ENCODE measurements at regions not wholly inside any gene's neighbourhood (a gene's known extent, or its start where the extent isn't known, plus 50 kb on each side); places are given as distances from the start of the nearest gene placed in this dataset.

DNA sequence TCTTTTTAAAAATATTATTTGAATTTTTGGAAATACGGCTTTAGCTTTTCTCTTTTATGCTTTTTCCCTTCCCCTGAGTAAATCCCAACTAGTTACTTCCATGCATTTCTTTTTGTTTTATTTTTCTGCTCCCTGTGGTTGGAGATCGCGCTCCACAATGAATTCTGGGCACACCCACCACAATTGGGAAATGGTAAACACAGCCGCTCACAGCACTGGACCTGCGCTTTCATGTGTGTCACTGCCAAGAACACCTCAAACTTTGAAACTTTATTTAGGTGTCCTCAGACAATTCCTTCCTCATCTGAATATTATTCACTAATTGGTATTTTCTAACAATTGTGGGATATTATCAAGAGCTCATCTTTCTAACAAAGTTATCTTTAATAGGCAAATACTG lies 82.8 kb upstream of the TMEM18 start:
- no peak for DNase-seq (ENCODE audit: low spot score)

DNA sequence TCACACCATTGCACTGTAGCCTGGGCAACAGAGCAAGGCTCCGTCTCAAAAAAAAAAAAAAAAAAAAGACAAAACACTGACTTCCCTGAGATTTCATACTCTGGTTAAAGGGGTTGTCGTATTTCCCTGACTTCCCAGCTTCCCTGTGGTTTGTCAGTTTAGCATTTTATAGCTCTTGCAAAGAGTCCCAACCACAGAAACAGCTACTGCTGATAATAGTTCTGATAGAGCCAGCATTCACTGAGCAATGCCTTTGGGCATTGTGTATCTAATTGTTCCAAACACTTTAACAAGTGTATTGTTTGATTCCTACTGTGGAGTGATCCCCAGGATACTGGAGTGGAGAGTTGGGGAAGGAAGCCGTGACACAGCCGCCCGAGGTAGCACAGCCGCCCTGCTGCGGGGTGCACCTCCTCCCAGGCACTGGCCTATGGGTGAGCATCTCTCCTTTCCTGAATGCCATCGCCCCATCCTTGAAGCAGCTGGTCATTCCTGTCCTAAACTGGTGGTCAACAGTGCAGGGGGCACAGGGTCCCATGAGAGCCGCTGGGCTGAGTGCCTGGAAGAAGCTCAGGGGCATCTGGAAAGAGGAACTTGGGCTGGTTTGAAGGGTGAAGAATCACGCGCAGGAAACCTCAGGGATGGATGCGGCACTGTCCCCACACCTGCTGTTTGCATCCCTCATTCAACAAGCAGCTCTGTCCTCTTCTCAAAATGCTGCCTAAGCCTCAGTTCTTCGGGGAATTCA lies 81.0 kb upstream of the TMEM18 start:
- no peak for DNase-seq (ENCODE audit: low spot score)

DNA sequence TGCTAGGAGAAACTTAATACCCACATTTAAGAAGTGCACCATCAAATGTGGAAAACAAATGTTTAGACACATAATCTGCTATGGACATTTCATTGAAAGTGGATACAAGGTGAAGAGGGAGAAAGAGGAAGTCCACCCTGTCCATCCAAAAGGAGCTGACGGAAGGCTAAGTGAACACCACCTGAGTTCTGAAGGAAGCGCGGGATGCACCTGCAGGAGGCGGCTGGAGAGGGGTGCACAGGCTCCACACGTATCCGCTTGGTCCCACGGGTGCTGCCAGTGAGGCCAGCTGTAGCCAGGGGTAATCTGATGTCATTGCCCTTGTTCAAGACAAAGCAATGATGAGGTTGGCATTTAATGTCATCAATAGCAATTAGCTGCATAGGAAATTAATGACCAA lies 75.9 kb upstream of the TMEM18 start:
- no peak for DNase-seq (ENCODE audit: low spot score)

DNA sequence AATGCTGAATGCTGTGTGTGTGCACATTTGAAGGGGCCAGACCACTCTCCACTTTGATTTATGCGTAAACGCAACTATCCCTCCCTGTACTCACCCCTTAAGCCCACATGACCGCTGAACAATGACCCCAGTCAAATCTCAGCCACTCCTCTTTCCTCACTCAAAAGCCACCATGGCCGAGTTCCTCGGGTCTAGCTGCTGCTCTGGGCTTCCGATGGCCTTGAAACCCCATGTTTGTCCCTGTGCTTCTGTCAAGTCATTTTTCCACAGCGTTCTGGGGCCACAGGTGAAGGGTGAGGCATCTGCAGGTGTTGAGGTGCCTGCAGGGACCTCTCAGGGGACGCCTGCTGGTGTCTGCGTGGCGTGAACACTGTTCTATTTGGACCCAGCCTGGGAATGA lies 74.3 kb upstream of the TMEM18 start:
- DNase-seq (ENCODE audit: low spot score): no peak

DNA sequence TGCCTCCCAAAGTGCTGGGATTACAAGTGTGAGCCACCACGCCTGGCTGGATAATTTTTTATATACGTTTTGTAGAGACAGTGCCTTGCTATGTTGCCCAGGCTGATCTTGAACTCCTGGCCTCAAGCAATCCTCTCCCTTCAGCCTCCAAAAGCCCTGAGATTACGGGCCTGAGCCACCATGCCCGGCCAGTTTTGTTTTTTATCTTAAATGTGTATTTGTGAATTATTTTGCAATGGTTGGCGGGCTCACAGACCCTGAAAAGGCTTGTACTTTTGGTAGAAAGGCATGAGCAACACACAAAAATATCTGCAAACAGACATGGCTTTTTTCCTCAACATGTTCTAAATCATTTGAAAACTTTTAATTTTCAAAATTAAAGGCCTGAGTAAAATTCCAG lies 73.4 kb upstream of the TMEM18 start:
- no peak for DNase-seq (ENCODE audit: low spot score)

DNA sequence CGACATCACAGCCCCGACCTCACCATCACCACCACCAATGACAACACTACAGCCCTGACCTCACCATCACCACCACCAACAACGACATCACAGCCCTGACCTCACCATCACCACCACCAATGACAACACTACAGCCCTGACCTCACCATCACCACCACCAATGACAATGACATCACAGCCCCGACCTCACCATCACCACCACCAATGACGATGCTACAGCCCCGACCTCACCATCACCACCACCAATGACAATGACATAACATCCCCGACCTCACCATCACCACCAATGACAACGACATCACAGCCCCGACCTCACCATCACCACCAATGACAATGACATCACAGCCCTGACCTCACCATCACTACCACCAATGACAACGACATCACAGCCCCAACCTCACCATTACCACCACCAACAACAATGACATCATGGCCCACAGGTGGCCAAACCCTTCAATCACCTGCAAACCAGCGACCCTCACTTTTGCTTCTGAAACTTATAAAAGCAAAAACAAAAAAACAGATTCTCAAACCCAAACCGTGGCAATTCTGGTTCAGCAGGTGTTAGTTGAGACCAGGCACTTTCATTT lies 70.7 kb upstream of the TMEM18 start:
- DNase-seq (ENCODE audit: low spot score): no peak

DNA sequence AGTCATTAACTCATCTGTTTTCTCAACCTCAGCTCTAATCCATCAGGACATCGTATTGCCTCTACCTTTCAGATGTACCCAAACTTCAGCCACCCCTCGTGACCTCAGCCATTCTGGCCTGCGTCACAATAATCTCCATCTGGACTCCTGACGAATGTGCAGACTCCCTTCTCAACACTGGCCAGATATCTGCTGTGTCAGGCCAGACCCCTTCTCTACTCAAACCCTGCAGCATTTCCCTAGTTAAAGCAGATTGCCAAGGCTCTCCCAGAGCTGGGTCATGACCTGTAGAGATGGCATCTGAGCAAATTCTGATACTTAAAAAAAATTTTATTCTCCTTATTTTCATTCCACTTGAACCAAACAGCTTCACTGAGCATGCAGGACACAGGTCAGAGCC lies 69.5 kb upstream of the TMEM18 start:
- no peak for DNase-seq (ENCODE audit: low spot score)

DNA sequence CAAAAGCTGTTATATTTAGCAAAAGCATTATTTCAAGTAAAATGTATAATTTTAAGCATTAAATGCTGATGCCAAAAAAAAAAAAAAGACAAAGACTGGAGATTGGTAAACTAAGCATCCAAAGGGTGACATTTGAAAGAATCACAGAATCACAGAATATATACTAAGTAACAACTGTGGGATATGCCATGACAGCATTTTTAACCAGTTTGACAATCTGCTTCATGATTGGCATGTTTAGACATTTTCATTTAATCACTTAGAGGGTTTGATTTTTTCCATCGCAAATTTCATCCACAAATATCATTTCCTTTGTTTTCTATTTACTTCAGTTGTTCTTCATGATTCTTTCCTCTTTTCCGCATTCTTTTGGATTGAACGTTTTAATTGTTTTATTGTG lies 66.9 kb upstream of the TMEM18 start:
- DNase-seq (ENCODE audit: low spot score): no peak

DNA sequence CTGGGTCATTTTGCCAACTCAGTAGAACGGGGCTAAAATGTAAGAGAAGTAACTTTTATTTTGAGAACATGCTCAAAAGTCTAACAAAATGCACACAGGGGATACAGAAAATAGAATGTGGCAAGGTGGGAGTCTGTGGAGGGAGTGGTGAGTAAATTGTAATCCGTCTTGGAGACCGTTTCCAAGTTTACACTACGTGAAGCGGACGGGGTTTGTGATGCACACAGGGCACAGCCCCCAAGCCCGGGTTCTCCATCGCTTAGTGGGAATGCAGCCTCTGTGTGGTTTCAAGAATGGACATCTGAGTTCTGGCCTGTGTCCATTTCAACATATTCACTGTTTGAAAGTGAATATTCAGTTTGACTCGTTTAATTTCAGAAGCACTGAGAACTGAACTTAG lies 65.0 kb upstream of the TMEM18 start:
- no peak for DNase-seq (ENCODE audit: low spot score)

DNA sequence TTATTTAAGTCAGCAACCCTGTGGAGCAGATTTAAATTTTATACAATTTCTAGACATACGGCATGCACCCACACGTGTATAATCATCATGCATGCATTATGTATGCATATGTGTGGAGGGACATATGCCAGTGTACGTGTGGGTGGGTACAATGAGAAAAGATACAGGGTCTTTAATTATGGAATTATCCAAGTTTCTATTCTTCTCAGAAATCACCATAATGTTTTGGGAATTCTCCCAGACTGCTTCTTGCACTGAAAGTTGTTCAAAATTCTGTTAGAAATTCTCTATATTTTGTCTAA lies 63.9 kb upstream of the TMEM18 start:
- DNase-seq (ENCODE audit: low spot score): no peak

DNA sequence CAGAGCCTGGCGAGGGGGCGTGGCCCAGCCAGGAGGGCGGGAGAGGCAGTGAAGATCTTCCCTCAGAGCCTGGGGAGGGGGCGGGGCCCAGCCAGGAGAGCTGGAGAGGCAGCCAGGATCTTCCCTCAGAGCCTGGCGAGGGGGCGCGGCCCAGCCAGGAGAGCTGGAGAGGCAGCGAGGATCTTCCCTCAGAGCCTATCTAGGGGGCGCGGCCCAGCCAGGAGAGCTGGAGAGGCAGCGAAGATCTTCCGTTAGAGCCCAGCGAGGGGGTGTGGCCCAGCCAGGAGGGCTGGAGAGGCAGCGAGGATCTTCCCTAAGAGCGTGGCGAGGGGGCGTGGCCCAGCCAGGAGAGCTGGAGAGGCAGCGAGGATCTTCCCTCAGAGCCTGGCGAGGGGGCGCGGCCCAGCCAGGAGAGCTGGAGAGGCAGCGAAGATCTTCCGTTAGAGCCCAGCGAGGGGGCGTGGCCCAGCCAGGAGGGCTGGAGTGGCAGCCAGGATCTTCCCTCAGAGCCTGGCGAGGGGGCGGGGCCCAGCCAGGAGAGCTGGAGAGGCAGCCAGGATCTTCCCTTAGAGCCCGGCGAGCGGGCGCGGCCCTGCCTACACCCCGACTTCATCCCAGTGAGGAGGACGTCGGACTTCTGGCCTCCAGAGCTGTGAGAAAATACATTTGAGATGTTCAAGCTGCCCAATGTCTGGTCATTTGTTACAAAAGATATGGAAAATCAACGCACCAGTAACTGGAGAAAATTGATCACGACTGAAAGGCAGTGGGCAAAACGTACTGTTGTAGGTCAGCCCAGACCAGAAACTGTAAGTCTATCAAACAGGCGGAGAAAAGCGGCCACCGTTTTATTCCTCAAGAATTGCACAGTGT lies 63.4 kb upstream of the TMEM18 start:
- DNase-seq (ENCODE audit: low spot score): peak; percentile 71

DNA sequence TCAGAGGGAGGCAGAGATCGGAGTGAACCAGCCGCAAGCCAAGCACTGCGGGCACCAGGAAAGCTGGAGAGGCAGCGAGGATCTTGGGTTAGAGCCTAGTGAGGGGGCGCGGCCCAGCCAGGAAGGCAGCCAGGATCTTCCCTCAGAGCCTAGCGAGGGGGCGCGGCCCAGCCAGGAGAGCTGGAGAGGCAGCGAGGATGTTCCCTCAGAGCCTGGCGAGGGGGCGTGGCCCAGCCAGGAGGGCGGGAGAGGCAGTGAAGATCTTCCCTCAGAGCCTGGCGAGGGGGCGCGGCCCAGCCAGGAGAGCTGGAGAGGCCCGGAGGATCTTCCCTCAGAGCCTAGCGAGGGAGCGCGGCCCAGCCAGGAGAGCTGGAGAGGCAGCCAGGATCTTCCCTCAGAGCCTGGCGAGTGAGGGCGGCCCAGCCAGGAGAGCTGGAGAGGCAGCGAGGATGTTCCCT lies 62.7 kb upstream of the TMEM18 start:
- peak; percentile 55 for DNase-seq (ENCODE audit: low spot score)

DNA sequence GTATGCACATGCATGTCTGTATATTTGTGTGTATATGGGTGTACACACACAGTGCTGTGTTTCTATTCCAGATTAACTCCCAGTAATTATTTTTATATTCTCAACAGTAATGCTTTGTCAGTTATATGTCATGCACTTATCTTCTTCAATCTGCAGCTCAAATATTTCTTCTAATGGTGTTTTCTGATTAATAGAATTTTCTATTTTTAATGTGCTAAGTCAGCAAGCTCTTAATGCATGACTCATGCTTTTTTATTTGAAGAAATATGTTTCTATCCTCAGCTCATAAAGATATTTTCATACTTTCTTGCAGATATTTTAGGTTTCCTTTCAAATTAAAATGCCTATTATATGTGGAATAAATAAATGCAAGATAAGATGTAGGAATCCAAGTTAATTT lies 59.7 kb upstream of the TMEM18 start:
- no peak for DNase-seq (ENCODE audit: low spot score)

DNA sequence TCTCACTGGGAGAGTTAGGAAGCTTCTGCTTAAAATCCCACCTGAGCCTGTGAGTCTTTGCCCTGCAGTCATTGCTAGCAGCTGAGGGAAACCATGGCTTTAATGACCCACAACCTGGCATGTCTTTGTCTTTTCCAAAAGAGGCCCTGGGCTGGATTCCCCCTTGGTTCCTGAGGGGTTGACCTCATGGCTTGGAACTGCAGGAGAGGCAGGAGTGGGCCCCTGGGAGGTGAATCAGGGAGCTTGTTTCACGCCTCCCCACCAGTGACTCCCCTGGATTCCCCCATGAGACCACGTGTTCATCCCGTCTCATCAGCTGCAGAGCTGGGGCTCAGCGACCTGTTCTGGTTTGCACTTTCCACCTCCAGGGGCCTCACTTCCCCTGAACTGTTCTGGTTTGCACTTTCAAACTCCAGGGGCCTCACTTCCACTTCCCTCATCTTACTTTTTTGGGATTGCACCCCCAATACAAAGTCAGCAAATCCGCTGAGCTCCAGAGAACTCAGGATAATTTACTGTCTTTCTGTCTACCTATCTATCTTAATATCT lies 58.5 kb upstream of the TMEM18 start:
- DNase-seq (ENCODE audit: low spot score): no peak

DNA sequence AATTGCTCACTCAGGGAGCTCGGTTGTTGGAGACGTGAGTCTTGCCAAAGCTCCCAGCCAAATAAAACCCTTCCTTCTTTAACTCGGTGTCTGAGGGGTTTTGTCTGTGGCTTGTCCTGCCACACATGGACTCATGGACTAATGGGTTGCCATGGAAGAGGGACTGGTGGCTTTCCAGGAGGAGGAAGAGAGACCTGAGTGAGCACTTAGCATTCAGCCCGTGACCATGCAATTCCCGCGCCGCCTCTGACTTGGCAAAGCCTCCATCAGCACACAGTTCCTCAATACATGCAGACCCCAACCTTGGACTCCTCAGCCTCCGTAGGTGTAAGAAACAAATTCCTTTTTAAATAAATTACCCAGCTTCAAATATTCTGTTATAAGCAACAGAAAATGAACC lies 57.3 kb upstream of the TMEM18 start:
- no peak for DNase-seq (ENCODE audit: low spot score)

DNA sequence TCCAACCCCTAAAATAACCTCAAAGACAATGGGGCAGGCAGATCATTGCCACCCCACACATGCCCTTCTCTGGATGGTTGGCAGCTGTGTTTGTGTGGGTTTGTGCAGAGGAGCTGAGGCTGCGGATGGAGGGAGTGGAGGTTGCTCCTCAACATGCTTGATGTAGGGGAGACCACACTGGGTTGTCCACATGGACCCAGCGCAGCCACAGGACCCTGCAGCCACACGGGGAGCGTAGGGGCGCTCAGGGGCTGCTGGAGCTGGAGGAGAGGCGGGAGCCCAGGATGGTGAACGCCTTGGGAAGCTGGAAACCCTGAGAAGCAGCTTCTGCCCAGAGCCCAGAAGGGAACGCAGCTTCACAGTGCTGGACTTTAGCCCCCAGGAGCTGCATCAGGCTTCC lies 56.3 kb upstream of the TMEM18 start:
- no peak for DNase-seq (ENCODE audit: low spot score)

DNA sequence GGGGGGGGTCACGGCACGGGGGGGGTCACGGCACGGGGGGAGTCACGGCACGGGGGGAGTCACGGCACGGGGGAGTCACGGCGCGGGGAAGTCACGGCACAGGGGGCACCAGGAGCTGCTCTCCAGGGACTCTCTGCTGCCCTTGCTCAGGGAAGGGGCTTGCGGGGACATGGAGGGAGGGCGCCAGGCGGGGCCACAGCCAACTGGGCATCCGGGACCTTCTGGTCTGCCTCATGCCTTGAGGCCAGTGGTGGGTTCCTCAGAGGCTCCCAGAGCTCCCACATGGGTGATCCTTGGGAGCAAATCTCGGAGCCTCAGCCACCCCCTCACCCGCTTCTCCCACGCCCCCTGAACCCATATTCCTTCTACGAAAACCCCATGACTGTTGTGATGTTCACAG lies 55.8 kb upstream of the TMEM18 start:
- no peak for DNase-seq (ENCODE audit: low spot score)

DNA sequence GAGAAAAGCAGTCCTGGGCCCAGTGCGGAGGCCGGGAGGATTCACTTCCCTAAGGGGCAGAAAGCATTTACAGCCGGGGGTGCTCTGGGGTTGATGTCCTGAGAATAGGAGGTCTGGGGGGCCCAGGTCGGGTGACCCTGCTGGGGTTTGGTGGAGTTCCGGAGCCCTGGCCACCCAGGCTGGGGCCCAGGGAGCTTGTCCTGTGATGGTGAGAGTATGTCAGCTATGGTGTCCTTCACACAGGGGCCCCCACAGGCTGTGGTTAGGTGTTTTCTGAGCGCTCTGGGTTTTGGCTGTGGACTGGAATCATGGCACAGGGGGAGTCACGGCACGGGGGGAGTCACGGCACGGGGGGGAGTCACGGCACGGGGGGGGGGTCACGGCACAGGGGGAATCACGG lies 54.5 kb upstream of the TMEM18 start:
- DNase-seq (ENCODE audit: low spot score): no peak

DNA sequence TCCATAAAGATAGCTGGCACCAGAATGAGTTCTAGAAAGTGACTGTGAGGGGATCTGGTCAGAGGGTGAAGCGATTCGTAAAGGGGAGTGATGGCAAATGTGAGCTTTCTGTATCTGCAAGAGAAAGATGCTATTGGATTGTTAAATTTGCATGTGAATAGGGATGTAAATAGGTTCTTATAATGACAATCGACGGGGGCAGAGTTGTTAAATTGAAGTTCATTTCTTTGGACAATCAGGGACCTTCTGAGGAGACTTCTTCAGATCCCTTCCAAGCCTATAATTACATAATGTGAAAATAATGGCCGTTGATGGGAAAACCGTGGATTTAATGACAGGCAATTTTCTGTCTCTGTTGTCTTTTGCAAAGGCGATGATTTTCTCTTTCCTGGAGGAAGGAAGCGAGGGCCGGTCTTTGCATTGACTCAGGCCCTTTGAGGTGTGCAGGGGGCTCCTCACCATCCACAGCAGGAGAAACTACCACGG lies 52.2 kb upstream of the TMEM18 start:
- DNase-seq (ENCODE audit: low spot score): no peak

DNA sequence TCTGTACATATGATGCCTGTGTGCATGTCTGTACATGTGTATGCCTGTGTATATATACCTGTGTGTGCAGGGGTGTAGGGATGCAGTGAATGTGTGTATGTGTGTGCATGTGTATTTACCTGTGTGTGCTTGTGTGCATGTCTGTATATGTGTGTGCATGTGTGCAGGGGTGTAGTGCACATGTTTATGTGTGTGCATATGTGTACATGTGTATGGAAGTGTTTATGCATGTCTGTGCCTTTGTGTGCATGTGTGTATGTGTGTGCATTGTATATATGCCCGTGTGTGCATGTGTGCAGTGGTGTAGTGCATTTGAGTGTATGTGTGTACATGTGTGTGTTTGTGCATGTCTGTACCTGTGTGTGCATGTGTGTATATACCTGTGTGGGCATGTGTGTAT lies 51.0 kb upstream of the TMEM18 start:
- no peak for DNase-seq (ENCODE audit: low spot score)

DNA sequence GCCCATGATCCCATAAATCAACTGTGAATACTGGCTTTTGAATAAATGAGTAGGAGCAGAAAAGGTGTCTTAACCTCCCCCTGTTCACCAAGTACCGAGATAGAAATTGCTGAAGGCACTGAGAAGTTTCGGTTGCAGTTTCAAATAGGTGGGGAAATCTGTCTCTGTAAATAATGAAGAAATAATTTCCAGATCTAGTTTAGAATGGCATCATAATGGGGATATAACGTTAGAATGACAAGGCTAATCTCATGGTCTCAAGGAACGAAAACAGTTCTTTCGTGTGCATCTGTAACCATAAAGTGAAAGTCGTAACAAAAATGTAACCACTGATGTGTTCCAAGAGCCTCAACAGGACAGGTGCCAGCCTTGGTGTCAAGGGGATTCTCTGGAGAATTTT lies 49.9 kb upstream of the TMEM18 start:
- no peak for DNase-seq (ENCODE audit: low spot score)

Measured in kidney capillary endothelial cell (primary cell).